ENCODE measurements at regions not wholly inside any gene's neighbourhood (a gene's known extent, or its start where the extent isn't known, plus 50 kb on each side); places are given as distances from the start of the nearest gene placed in this dataset.

DNA sequence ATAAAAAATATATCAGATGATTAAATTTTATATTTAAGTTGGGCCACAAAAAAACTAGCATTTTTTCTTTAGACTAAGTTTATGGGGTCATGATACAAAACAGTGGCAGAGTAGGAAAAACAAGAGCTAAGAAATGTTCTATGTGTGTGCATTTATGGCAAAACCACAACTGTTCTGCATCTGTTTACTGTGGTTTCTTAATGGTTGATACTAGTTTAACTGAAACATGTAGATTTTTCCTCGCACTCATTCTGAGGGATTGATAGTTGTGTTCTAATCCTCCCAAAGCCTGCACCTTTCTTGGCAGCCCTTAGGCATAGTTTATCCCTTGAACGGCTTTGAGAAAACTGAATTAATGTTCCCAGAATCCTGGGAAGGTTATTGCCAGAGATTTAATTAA, 66.6 kb upstream of the PHYHIPL start:
- WGBS, 4 donors = 70 to 78% (median 77%) methylated on average over 2 of the region's 2 CpGs
- no peak for DNase-seq
- Histone ChIP-seq H3K27me3 (no peaks in the 10 kb centered on the region), H3K27ac (no peak overlapping the region), H3K4me1 (no peaks in the 10 kb centered on the region), H3K36me3 (no peaks in the 10 kb centered on the region), H3K9me3 (no peaks in the 10 kb centered on the region), H3K4me3 (no peak overlapping the region)
- intact Hi-C loops (cut with DNase I) = no loop called here
- TF ChIP-seq POLR2A (IDR thresholded peaks at IDR 0.05) (no peak), CTCF (IDR thresholded peaks at IDR 0.05) (no peak)
- no peak for ATAC-seq

- no peak overlapping the region for H3K27ac ChIP-seq
- peaks cover 0 to 14% (median 0%) of the 10 kb centered on the region in 12 donors for H3K4me1 ChIP-seq
- peaks cover 0 to 12% (median 0%) of the 10 kb centered on the region in 12 donors for H3K9me3 ChIP-seq
- no peaks in the 10 kb centered on the region for H3K36me3 ChIP-seq
- no peak for TF ChIP-seq CTCF (IDR thresholded peaks at IDR 0.05)
- no peak for TF ChIP-seq POLR2A (IDR thresholded peaks at IDR 0.05)
- no peak overlapping the region for H3K4me3 ChIP-seq
- no peaks in the 10 kb centered on the region for H3K27me3 ChIP-seq
- WGBS, 4 donors = 91 to 96% (median 94%) methylated on average over 3 of the region's 3 CpGs
- ATAC-seq (no peak), DNase-seq (no peak)
- intact Hi-C loops (cut with DNase I) = no loop called here
Measured at GRCh38 chr10:59124187-59124586, 52.3 kb upstream of the PHYHIPL start.

DNA sequence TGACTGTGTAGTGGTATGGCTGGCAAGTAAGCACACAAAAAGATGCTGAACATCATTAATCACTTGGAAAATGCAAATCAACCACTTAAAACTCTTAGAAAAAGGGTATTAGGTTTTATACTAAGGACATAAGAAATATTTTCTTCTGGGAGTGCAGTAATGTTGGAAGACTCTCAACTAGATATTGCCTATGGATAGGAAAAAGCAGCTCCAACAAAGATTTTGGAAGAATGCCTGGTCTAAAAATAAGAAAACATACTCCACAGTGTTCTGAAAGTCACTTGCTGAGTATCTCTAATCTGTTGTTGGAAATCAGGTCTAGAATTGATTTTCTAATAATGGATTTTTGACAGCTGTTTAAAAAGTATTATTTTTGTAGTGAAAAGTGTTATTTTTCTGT, 50.8 kb upstream of the PHYHIPL start:
- TF ChIP-seq CTCF (IDR thresholded peaks at IDR 0.05) (no peak), POLR2A (IDR thresholded peaks at IDR 0.05) (no peak)
- no peak for DNase-seq
- intact Hi-C loops (cut with DNase I) = no loop called here
- ATAC-seq = no peak
- Histone ChIP-seq H3K9me3 (peaks cover 0 to 12% (median 0%) of the 10 kb centered on the region in 12 donors), H3K4me3 (no peak overlapping the region), H3K27ac (no peak overlapping the region), H3K4me1 (peaks cover 0 to 14% (median 0%) of the 10 kb centered on the region in 12 donors), H3K36me3 (no peaks in the 10 kb centered on the region), H3K27me3 (no peaks in the 10 kb centered on the region)

DNA sequence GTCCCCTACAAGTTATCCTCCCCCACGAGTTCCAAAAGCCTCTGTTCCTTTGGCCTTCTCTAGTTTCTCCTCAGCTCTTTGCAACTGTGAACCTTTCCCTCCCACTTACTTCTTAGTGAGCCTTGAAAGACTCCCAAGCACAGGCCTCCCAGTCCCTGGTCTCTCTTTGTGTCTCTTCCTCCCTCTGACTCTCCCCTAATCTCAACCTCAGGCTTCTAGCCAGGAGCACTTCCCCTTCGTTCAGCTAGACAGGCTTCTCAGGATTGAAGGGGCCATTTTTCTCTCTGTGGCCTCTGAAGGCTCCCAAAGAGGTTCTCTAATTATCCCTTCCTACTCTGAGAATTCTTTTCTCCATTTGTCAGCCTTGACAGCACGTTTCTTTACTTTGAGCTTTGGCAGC, 50.2 kb upstream of the PHYHIPL start:
- 41 to 49% (median 44%) methylated on average over 3 of the region's 3 CpGs for WGBS, 4 donors
- ATAC-seq = no peak
- intact Hi-C loops (cut with DNase I) = no loop called here
- Histone ChIP-seq H3K9me3 (peaks cover 0 to 6% (median 0%) of the 10 kb centered on the region in 12 donors), H3K27ac (no peak overlapping the region), H3K4me3 (no peak overlapping the region), H3K4me1 (peaks cover 0 to 14% (median 0%) of the 10 kb centered on the region in 12 donors), H3K36me3 (no peaks in the 10 kb centered on the region), H3K27me3 (no peaks in the 10 kb centered on the region)
- no peak for DNase-seq
- TF ChIP-seq POLR2A (IDR thresholded peaks at IDR 0.05) (no peak), CTCF (IDR thresholded peaks at IDR 0.05) (no peak)

Measured in heart left ventricle (tissue), 16 donors.